ENCODE measurements at regions not wholly inside any gene's neighbourhood (a gene's known extent, or its start where the extent isn't known, plus 50 kb on each side); places are given as distances from the start of the nearest gene placed in this dataset.

DNA sequence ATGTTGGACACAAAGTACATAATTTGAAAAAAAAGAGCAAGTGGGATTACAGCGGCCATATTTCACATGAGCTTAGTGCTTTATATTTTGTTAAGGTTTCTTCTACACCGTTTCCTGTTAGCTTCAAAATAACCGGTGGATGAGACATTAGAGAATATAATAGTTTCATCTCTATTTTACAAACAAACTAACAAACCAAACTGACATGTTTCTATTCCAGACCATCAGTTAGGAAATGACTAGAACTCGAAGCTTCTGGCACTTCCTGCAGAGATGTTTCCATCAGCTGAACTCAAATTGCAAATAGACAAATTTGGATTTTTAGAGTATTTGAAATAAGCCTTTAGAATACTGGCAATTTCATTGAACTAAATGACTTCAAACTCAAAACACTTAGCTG lies 86.5 kb downstream of the MTRR start:
- H3K4me1 ChIP-seq (ENCODE audit: control insufficient read depth in 1 of 2, extremely low read depth in 1 of 2, insufficient read depth in 2 of 2, low read length in 2 of 2) = no peaks in the 10 kb centered on the region
- H3K4me1 Mint-ChIP-seq = no peaks in the 10 kb centered on the region
- DNase-seq (no peak), ATAC-seq (replicated peaks in 1 of 4) (no peak)
- H3K4me3 ChIP-seq (ENCODE audit: control insufficient read depth in 1 of 2, extremely low read depth in 1 of 2, low read length in 1 of 2) = no peak overlapping the region
- H3K27me3 ChIP-seq (replicated peaks in 1 of 2; ENCODE audit: control insufficient read depth in 2 of 2, extremely low read depth in 1 of 2, insufficient read depth in 2 of 2, low read length in 1 of 2) = peaks cover 0 to 3% of the 10 kb centered on the region in 2 experiments
- H3K4me3 Mint-ChIP-seq = no peak overlapping the region
- peaks cover 0 to 4% (median 2%) of the 10 kb centered on the region in 3 donors for H3K9me3 Mint-ChIP-seq
- CTCF ChIA-PET = no interaction called here
- H3K27me3 Mint-ChIP-seq = peaks cover 0 to 4% of the 10 kb centered on the region in 2 donors
- H3K27ac ChIP-seq (ENCODE audit: low read length) = no peak overlapping the region
- H3K27ac Mint-ChIP-seq = no peak overlapping the region
- no peaks in the 10 kb centered on the region for H3K36me3 Mint-ChIP-seq
- WGBS (ENCODE audit: insufficient coverage) = no CpG with 5 or more reads among the region's 4 CpGs
- no peaks in the 10 kb centered on the region for H3K9me3 ChIP-seq
- POLR2A ChIA-PET = no interaction called here
- no peaks in the 10 kb centered on the region for H3K36me3 ChIP-seq (ENCODE audit: control insufficient read depth in 2 of 2, extremely low read depth in 1 of 2, insufficient read depth in 1 of 2, low read length in 1 of 2)

DNA sequence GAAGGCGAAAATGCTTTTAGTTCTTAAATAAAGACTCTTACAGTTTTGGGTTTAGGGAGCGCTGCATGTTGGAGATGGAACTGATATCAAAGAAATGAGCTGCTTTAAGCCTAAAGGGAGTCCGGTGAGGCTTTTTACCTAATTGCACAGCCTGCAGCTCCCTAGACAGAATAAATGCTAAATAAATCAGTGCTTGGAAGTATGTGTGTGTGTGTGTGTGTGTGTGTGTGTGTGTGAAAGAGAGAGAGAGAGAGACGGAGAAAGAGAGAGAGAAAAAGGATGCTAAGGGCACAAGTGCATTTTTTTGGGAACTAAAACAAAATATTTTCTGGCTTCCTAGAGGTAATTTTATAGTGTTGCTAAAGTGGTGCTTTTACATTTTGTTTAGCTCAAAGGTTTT lies 88.4 kb downstream of the MTRR start:
- Mint-ChIP-seq H3K36me3 (no peaks in the 10 kb centered on the region), H3K4me3 (no peak overlapping the region), H3K27me3 (no peaks in the 10 kb centered on the region), H3K9me3 (no peaks in the 10 kb centered on the region), H3K4me1 (no peaks in the 10 kb centered on the region), H3K27ac (no peak overlapping the region)
- no peaks in the 10 kb centered on the region for H3K36me3 ChIP-seq (ENCODE audit: control insufficient read depth in 2 of 2, extremely low read depth in 1 of 2, insufficient read depth in 1 of 2, low read length in 1 of 2)
- ChIA-PET CTCF (no interaction called here), POLR2A (no interaction called here)
- WGBS (ENCODE audit: insufficient coverage) = 43% methylated on average over 1 of the region's 4 CpGs
- ATAC-seq (replicated peaks in 1 of 4) (no peak), DNase-seq (no peak)
- no peak overlapping the region for H3K4me3 ChIP-seq (ENCODE audit: control insufficient read depth in 1 of 2, extremely low read depth in 1 of 2, low read length in 1 of 2)
- no peaks in the 10 kb centered on the region for H3K4me1 ChIP-seq (ENCODE audit: control insufficient read depth in 1 of 2, extremely low read depth in 1 of 2, insufficient read depth in 2 of 2, low read length in 2 of 2)
- H3K27ac ChIP-seq (ENCODE audit: low read length) = no peak overlapping the region
- no peaks in the 10 kb centered on the region for H3K9me3 ChIP-seq
- no peaks in the 10 kb centered on the region for H3K27me3 ChIP-seq (replicated peaks in 1 of 2; ENCODE audit: control insufficient read depth in 2 of 2, extremely low read depth in 1 of 2, insufficient read depth in 2 of 2, low read length in 1 of 2)

DNA sequence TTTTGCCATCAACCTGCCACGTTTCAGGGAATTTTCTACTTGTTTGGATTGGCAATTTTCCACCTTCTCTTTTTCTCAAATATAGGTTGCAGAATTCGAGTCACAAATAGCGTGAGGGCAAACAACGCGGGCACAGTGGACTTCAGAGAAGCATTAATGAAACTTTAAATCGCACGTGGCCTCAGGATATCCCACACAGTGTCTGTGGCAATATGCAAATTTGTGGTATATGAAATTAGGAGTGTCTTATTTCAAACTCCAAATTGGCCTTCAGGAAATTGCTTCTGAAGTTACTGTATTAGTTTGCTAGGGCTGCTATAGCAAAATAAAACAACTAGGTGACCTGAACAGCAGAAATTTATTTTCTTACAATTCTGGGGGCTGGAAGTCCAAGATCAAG lies 91.2 kb downstream of the MTRR start:
- no peak for ATAC-seq (replicated peaks in 1 of 4)
- no peaks in the 10 kb centered on the region for H3K9me3 ChIP-seq
- H3K4me3 ChIP-seq (ENCODE audit: control insufficient read depth in 1 of 2, extremely low read depth in 1 of 2, low read length in 1 of 2) = no peak overlapping the region
- H3K27ac Mint-ChIP-seq = no peak overlapping the region
- POLR2A ChIA-PET = no interaction called here
- H3K36me3 ChIP-seq (ENCODE audit: control insufficient read depth in 2 of 2, extremely low read depth in 1 of 2, insufficient read depth in 1 of 2, low read length in 1 of 2) = no peaks in the 10 kb centered on the region
- H3K27ac ChIP-seq (ENCODE audit: low read length) = no peak overlapping the region
- H3K36me3 Mint-ChIP-seq = no peaks in the 10 kb centered on the region
- CTCF ChIA-PET = no interaction called here
- DNase-seq = no peak
- H3K4me1 Mint-ChIP-seq = no peaks in the 10 kb centered on the region
- no peaks in the 10 kb centered on the region for H3K9me3 Mint-ChIP-seq
- H3K27me3 ChIP-seq (replicated peaks in 1 of 2; ENCODE audit: control insufficient read depth in 2 of 2, extremely low read depth in 1 of 2, insufficient read depth in 2 of 2, low read length in 1 of 2) = peaks cover 0 to 3% of the 10 kb centered on the region in 2 experiments
- WGBS (ENCODE audit: insufficient coverage) = 71% methylated on average over 1 of the region's 7 CpGs
- H3K4me3 Mint-ChIP-seq = no peak overlapping the region
- H3K27me3 Mint-ChIP-seq = peaks cover 2 to 5% of the 10 kb centered on the region in 2 donors
- H3K4me1 ChIP-seq (ENCODE audit: control insufficient read depth in 1 of 2, extremely low read depth in 1 of 2, insufficient read depth in 2 of 2, low read length in 2 of 2) = no peaks in the 10 kb centered on the region

DNA sequence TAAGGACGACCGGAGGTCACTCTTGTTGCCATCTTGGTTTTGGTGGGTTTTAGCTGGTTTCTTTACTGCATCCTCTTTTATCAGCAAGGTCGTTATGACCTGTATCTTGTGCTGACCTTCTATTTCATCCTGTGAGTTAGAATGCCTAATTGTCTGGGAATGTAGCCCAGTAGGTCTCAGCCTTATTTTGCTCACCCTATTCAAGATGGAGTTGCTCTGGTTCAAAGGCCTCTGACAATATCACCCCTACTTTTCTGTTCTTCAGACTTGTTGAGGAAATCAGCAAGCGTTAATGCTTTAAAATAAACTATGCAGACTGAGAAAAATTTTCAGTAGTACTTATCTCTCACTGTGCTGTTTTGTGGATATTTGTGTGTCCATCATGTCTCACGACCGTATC lies 92.6 kb downstream of the MTRR start:
- WGBS (ENCODE audit: insufficient coverage) = no CpG with 5 or more reads among the region's 6 CpGs
- no peaks in the 10 kb centered on the region for H3K4me1 Mint-ChIP-seq
- Histone ChIP-seq H3K27ac (ENCODE audit: low read length) (no peak overlapping the region), H3K4me3 (ENCODE audit: control insufficient read depth in 1 of 2, extremely low read depth in 1 of 2, low read length in 1 of 2) (no peak overlapping the region), H3K9me3 (no peaks in the 10 kb centered on the region), H3K27me3 (replicated peaks in 1 of 2; ENCODE audit: control insufficient read depth in 2 of 2, extremely low read depth in 1 of 2, insufficient read depth in 2 of 2, low read length in 1 of 2) (peaks cover 0 to 3% of the 10 kb centered on the region in 2 experiments), H3K36me3 (ENCODE audit: control insufficient read depth in 2 of 2, extremely low read depth in 1 of 2, insufficient read depth in 1 of 2, low read length in 1 of 2) (no peaks in the 10 kb centered on the region), H3K4me1 (ENCODE audit: control insufficient read depth in 1 of 2, extremely low read depth in 1 of 2, insufficient read depth in 2 of 2, low read length in 2 of 2) (no peaks in the 10 kb centered on the region)
- H3K36me3 Mint-ChIP-seq = no peaks in the 10 kb centered on the region
- no peak for DNase-seq
- ATAC-seq (replicated peaks in 1 of 4) = no peak
- H3K9me3 Mint-ChIP-seq = peaks cover 0 to 1% (median 0%) of the 10 kb centered on the region in 3 donors
- CTCF ChIA-PET = no interaction called here
- H3K27me3 Mint-ChIP-seq = peaks cover 2 to 6% of the 10 kb centered on the region in 2 donors
- no peak overlapping the region for H3K27ac Mint-ChIP-seq
- H3K4me3 Mint-ChIP-seq = no peak overlapping the region
- POLR2A ChIA-PET = no interaction called here

DNA sequence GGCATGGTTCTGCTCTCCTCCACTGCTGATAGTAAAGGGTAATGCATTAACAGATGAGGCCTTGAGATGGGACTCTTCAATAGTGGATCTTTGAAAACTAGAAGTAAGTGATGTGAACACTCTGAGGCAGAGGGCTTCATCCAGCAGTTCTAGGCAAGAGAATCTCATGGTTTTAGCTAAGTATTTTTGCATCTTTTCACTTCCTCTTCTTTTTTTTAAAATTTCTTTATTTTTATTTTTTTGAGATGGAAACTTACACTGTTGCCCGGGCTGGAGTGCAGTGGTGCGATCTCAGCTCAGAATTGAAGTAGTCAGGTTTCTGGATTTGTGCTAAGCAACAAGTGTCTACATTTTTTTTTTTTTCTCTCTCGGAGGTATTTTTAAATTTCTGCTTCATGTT lies 101.9 kb downstream of the MTRR start:
- POLR2A ChIA-PET = interaction anchor here in 1 of 2 donors (0.6 kb wide), 1 partner anchor 39 kb away, joined by 3 read pairs; no protein-coding TSS in a partner anchor
- ATAC-seq (replicated peaks in 1 of 4) = no peak
- no peaks in the 10 kb centered on the region for H3K36me3 ChIP-seq (ENCODE audit: control insufficient read depth in 2 of 2, extremely low read depth in 1 of 2, insufficient read depth in 1 of 2, low read length in 1 of 2)
- H3K4me3 ChIP-seq (ENCODE audit: control insufficient read depth in 1 of 2, extremely low read depth in 1 of 2, low read length in 1 of 2) = no peak overlapping the region
- no peaks in the 10 kb centered on the region for H3K27me3 ChIP-seq (replicated peaks in 1 of 2; ENCODE audit: control insufficient read depth in 2 of 2, extremely low read depth in 1 of 2, insufficient read depth in 2 of 2, low read length in 1 of 2)
- Mint-ChIP-seq H3K36me3 (no peaks in the 10 kb centered on the region), H3K27me3 (peaks cover 4 to 6% of the 10 kb centered on the region in 2 donors), H3K9me3 (peaks cover 0 to 4% (median 0%) of the 10 kb centered on the region in 3 donors), H3K27ac (no peak overlapping the region), H3K4me1 (no peaks in the 10 kb centered on the region), H3K4me3 (no peak overlapping the region)
- CTCF ChIA-PET = no interaction called here
- DNase-seq = no peak
- WGBS (ENCODE audit: insufficient coverage) = no CpG with 5 or more reads among the region's 3 CpGs
- H3K4me1 ChIP-seq (ENCODE audit: control insufficient read depth in 1 of 2, extremely low read depth in 1 of 2, insufficient read depth in 2 of 2, low read length in 2 of 2) = no peaks in the 10 kb centered on the region
- H3K9me3 ChIP-seq = no peaks in the 10 kb centered on the region
- no peak overlapping the region for H3K27ac ChIP-seq (ENCODE audit: low read length)

DNA sequence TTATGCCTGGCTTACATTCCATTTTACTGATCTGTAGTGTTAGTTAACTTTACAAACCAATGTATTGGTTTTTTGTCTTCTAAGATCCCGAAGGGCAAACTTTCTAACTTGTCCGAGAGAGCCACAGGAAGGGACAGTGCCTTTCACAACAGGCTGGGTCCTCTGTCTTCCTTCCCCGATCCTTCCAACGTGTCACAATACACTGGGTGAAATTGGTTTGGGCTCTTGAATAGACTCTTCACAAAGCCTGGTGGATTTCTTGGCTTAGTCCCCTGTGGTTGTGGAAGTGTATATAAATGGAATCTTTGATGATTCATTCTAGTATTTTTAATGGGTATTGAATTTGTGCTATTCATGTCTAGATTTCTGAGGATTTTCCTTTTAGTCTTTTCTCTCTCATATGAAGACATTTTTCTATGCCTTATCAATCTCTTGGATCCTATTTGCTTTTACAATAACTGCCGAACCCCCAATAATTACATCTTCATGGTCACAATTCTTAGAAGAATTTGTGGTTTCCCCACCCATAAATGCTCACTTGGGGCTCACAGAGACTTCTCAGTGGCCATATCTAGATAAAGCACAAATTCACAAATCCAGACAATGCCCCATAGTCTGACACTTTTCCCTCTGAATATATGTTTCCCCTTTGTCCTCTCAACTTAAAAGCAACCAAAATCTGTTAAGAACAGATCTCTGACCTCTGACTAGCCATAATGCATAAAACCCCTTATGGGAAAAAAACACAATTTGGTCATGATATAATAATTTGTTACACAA lies 107.7 kb downstream of the MTRR start:
- no peak overlapping the region for H3K27ac ChIP-seq (ENCODE audit: low read length)
- 56% methylated on average over 2 of the region's 5 CpGs for WGBS (ENCODE audit: insufficient coverage)
- ATAC-seq (replicated peaks in 1 of 4) (no peak), DNase-seq (no peak)
- H3K4me1 ChIP-seq (ENCODE audit: control insufficient read depth in 1 of 2, extremely low read depth in 1 of 2, insufficient read depth in 2 of 2, low read length in 2 of 2) = no peaks in the 10 kb centered on the region
- ChIA-PET POLR2A (no interaction called here), CTCF (no interaction called here)
- no peaks in the 10 kb centered on the region for H3K36me3 ChIP-seq (ENCODE audit: control insufficient read depth in 2 of 2, extremely low read depth in 1 of 2, insufficient read depth in 1 of 2, low read length in 1 of 2)
- Mint-ChIP-seq H3K4me1 (no peaks in the 10 kb centered on the region), H3K36me3 (no peaks in the 10 kb centered on the region), H3K9me3 (no peaks in the 10 kb centered on the region), H3K27ac (no peak overlapping the region), H3K4me3 (no peak overlapping the region), H3K27me3 (peaks cover 0 to 4% of the 10 kb centered on the region in 2 donors)
- no peaks in the 10 kb centered on the region for H3K9me3 ChIP-seq
- no peak overlapping the region for H3K4me3 ChIP-seq (ENCODE audit: control insufficient read depth in 1 of 2, extremely low read depth in 1 of 2, low read length in 1 of 2)
- no peaks in the 10 kb centered on the region for H3K27me3 ChIP-seq (replicated peaks in 1 of 2; ENCODE audit: control insufficient read depth in 2 of 2, extremely low read depth in 1 of 2, insufficient read depth in 2 of 2, low read length in 1 of 2)

DNA sequence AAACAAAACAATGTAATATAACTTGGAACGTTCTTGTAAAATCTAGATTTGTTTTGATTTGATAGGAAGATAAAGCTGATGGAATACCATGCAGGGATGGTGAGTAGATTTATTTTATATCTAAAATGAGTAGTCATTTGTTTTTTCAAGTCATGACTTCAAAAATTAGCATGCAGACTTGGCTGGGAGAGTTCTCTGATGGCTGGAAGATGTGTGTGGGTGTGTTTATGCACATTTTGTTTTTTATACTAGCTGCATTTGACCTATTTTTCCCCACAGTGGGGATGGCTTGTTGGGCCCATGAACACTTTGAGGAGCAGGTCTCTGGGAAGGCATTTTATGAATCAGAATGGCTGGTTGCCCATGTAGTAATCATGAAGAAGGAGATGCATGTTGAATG lies 109.2 kb downstream of the MTRR start:
- Mint-ChIP-seq H3K4me3 (no peak overlapping the region), H3K27ac (no peak overlapping the region), H3K36me3 (no peaks in the 10 kb centered on the region), H3K9me3 (no peaks in the 10 kb centered on the region), H3K27me3 (peaks cover 0 to 4% of the 10 kb centered on the region in 2 donors), H3K4me1 (no peaks in the 10 kb centered on the region)
- Histone ChIP-seq H3K4me3 (ENCODE audit: control insufficient read depth in 1 of 2, extremely low read depth in 1 of 2, low read length in 1 of 2) (no peak overlapping the region), H3K27me3 (replicated peaks in 1 of 2; ENCODE audit: control insufficient read depth in 2 of 2, extremely low read depth in 1 of 2, insufficient read depth in 2 of 2, low read length in 1 of 2) (no peaks in the 10 kb centered on the region), H3K27ac (ENCODE audit: low read length) (no peak overlapping the region), H3K9me3 (no peaks in the 10 kb centered on the region), H3K4me1 (ENCODE audit: control insufficient read depth in 1 of 2, extremely low read depth in 1 of 2, insufficient read depth in 2 of 2, low read length in 2 of 2) (no peaks in the 10 kb centered on the region), H3K36me3 (ENCODE audit: control insufficient read depth in 2 of 2, extremely low read depth in 1 of 2, insufficient read depth in 1 of 2, low read length in 1 of 2) (no peaks in the 10 kb centered on the region)
- no peak for ATAC-seq (replicated peaks in 1 of 4)
- no CpG with 5 or more reads among the region's 1 CpG for WGBS (ENCODE audit: insufficient coverage)
- ChIA-PET POLR2A (no interaction called here), CTCF (no interaction called here)
- no peak for DNase-seq
